GM12878 (cell line): ENCODE measurements at regions not wholly inside any gene's neighbourhood (a gene's known extent, or its start where the extent isn't known, plus 50 kb on each side); places are given as distances from the start of the nearest gene placed in this dataset.

Experiments
- BCL11A ChIP-seq: IDR thresholded peaks from 2 replicates; pipeline ENCODE4 v1.6.1; 2011; ENCODE audit warnings: low read depth, low read length
- CTCF ChIP-seq, 3 experiments: IDR thresholded peaks in 2 of 3; conservative IDR thresholded peaks in 1 of 3; 2 replicates each; pipeline ENCODE4 v1.5.1; 2011; ENCODE audit warnings: low read depth in 3 of 3, low read length in 3 of 3, mild to moderate bottlenecking in 3 of 3, control low read depth in 2 of 3, moderate library complexity in 2 of 3, inconsistent platforms in 1 of 3, mixed read lengths in 1 of 3; ENCODE audit not compliant: control insufficient read depth in 2 of 3, insufficient read depth in 1 of 3; ENCODE audit errors: extremely low read depth in 1 of 3
- EP300 ChIP-seq, 2 experiments: fragments of 150-350 bp in 1 of 2; IDR thresholded peaks; 2 replicates each; pipeline ENCODE4 v1.6.1; 2011 to 2012; ENCODE audit warnings: low read depth in 2 of 2, low read length in 2 of 2, borderline replicate concordance in 1 of 2, improper control_type of control experiment in 1 of 2, inconsistent platforms in 1 of 2; ENCODE audit not compliant: control insufficient read depth in 1 of 2
- POLR2A ChIP-seq: IDR thresholded peaks from 2 replicates; pipeline ENCODE4 v1.6.1; 2011; ENCODE audit warnings: low read depth, mild to moderate bottlenecking, low read length
- TAF1 ChIP-seq: IDR thresholded peaks from 2 replicates; pipeline ENCODE4 v1.6.1; 2011; ENCODE audit warnings: mild to moderate bottlenecking, low read depth, low read length, borderline replicate concordance
- TF ChIP-seq, protein P1 (sequence below): fragments of 150-350 bp; IDR thresholded peaks from 2 replicates; pipeline ENCODE4 v1.6.1; 2016; ENCODE audit warnings: low read depth, low read length
- TF ChIP-seq, protein P2 (sequence below): fragments of 450-650 bp; formaldehyde crosslinking; IDR thresholded peaks from 2 replicates; pipeline ENCODE4 v1.5.0; 2022; ENCODE audit warnings: mild to moderate bottlenecking, missing genetic modification characterization

GRCh38 chr13:104086210-104086609 is 1020.0 kb upstream of the SLC10A2 start:
- TF ChIP-seq CTCF (IDR thresholded peaks at IDR 0.05 in 2 of 3, conservative IDR thresholded peaks at IDR 0.05 in 1 of 3; ENCODE audit: control insufficient read depth in 2 of 3, extremely low read depth in 1 of 3, insufficient read depth in 1 of 3, low read depth in 3 of 3, low read length in 3 of 3) (no peak), BCL11A (no peak), TAF1 (no peak), POLR2A (no peak), EP300 (IDR thresholded peaks at IDR 0.05; ENCODE audit: borderline replicate concordance in 1 of 2, control insufficient read depth in 1 of 2, low read depth in 2 of 2, low read length in 2 of 2) (no peak)
- TF ChIP-seq, protein P1, sequence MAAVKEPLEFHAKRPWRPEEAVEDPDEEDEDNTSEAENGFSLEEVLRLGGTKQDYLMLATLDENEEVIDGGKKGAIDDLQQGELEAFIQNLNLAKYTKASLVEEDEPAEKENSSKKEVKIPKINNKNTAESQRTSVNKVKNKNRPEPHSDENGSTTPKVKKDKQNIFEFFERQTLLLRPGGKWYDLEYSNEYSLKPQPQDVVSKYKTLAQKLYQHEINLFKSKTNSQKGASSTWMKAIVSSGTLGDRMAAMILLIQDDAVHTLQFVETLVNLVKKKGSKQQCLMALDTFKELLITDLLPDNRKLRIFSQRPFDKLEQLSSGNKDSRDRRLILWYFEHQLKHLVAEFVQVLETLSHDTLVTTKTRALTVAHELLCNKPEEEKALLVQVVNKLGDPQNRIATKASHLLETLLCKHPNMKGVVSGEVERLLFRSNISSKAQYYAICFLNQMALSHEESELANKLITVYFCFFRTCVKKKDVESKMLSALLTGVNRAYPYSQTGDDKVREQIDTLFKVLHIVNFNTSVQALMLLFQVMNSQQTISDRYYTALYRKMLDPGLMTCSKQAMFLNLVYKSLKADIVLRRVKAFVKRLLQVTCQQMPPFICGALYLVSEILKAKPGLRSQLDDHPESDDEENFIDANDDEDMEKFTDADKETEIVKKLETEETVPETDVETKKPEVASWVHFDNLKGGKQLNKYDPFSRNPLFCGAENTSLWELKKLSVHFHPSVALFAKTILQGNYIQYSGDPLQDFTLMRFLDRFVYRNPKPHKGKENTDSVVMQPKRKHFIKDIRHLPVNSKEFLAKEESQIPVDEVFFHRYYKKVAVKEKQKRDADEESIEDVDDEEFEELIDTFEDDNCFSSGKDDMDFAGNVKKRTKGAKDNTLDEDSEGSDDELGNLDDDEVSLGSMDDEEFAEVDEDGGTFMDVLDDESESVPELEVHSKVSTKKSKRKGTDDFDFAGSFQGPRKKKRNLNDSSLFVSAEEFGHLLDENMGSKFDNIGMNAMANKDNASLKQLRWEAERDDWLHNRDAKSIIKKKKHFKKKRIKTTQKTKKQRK: no peak
- TF ChIP-seq, protein P2, sequence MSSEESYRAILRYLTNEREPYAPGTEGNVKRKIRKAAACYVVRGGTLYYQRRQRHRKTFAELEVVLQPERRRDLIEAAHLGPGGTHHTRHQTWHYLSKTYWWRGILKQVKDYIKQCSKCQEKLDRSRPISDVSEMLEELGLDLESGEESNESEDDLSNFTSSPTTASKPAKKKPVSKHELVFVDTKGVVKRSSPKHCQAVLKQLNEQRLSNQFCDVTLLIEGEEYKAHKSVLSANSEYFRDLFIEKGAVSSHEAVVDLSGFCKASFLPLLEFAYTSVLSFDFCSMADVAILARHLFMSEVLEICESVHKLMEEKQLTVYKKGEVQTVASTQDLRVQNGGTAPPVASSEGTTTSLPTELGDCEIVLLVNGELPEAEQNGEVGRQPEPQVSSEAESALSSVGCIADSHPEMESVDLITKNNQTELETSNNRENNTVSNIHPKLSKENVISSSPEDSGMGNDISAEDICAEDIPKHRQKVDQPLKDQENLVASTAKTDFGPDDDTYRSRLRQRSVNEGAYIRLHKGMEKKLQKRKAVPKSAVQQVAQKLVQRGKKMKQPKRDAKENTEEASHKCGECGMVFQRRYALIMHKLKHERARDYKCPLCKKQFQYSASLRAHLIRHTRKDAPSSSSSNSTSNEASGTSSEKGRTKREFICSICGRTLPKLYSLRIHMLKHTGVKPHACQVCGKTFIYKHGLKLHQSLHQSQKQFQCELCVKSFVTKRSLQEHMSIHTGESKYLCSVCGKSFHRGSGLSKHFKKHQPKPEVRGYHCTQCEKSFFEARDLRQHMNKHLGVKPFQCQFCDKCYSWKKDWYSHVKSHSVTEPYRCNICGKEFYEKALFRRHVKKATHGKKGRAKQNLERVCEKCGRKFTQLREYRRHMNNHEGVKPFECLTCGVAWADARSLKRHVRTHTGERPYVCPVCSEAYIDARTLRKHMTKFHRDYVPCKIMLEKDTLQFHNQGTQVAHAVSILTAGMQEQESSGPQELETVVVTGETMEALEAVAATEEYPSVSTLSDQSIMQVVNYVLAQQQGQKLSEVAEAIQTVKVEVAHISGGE: no peak
